GM21786 (cell line): ENCODE measurements at regions not wholly inside any gene's neighbourhood (a gene's known extent, or its start where the extent isn't known, plus 50 kb on each side); places are given as distances from the start of the nearest gene placed in this dataset.
"Not testable (repeated sequence)": the region's sequence is repeated elsewhere in the genome, so short reads cannot be mapped to it uniquely, and the experiment has no call there.

Experiments used
- ATAC-seq: cut with Tn5 transposase; IDR thresholded peaks from one replicate; pipeline ENCODE4 v1.9.1; 2021; ENCODE audit not compliant: unreplicated experiment

DNA sequence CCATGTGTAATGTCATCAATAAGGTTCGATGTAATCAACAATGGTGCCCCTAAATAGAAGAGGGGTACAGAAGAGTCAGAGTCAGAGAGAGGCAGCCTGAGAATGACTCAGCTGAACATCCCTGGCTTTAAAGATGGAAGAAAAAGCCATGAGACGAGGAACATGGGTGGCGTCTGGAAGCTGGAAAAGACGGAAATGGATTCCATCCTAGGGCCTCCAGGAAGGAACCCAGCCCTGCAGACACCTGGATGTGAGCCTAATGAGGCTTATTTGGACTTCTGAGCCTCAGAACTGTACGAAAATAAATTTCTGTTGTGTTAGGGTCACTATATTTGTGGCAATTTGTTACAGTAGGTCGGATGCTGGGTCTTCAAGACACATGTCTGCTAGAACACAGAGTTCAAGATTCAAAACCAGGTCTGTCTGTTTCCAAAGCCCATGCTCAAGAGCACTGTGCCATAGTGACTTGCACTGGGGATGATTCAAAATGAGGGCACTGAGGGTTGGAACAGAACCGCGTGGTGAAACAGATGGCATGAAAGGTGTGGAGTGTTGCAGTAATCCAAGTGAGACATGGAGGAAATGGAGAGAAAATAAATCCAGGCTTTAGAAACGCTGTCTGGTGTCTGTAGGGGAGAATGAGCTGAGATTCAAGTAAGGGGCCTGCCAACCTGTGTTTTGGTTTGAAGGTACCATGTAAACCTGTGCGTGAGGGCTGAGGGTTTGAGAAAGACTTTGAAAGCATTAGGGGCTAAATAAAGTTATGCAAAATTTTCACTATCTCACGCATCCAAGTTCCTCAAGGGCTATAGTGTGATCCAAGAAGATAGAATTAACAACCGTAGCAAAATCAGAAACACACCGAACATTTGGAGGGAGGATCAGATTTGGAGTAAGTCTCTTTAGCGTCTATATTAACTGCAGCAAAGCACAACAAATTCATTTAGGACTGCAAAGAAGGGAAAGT lies 849.1 kb upstream of the AUTS2 start:
- ATAC-seq: no peak

- no peak for ATAC-seq
These were observed 845.6 kb upstream of the AUTS2 start for GRCh38 chr7:68752485-68753178.

GRCh38 chr7:68754414-68754813 lies 843.9 kb upstream of the AUTS2 start:
- ATAC-seq: no peak

- no peak for ATAC-seq
These were observed 841.2 kb upstream of the AUTS2 start for GRCh38 chr7:68756986-68757495.

DNA sequence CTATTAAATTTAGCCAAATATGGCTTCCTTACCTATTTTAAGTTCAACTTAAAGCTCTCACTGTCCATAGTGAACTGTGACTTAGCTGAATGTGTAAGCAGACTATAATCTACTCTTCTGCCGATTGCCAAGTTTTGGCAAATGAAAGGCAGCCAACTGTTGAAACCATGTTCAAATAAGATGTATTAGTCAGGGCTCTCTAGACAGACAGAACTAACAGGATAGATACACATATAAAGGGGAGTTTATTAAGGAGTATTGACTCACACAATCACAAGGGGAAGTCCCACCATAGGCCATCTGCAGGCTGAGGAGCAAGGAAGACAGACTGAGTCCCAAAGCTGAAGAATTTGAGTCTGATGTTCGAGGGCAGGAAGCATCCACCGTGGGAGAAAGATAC lies 837.7 kb upstream of the AUTS2 start:
- ATAC-seq: no peak

DNA sequence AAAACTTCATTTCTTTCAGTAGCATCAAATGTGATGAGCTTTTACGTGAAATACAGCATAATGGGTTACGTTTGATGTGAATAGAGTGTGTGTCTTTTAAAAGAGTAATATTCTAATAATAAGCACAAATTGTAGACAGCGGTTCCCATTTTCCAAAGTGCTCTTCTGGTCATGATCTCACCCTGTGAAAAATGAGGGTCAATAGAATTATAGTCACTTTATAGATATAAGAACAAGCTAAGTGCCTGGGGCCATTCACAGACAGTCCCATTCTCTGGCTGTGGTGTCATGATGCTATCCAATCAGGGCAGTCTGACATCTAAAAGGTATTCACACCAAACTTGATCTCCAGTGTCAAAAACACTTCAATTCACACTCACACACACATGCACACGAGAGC lies 830.8 kb upstream of the AUTS2 start:
- ATAC-seq: no peak

GRCh38 chr7:68770649-68771048 lies 827.6 kb upstream of the AUTS2 start:
- no peak for ATAC-seq

- ATAC-seq: no peak
These were observed 821.9 kb upstream of the AUTS2 start for GRCh38 chr7:68776326-68776725.

- no peak for ATAC-seq
These were observed 814.6 kb upstream of the AUTS2 start for GRCh38 chr7:68783684-68784083.

GRCh38 chr7:68785036-68785435 lies 813.2 kb upstream of the AUTS2 start:
- no peak for ATAC-seq

GRCh38 chr7:68787566-68787965 lies 810.7 kb upstream of the AUTS2 start:
- no peak for ATAC-seq

DNA sequence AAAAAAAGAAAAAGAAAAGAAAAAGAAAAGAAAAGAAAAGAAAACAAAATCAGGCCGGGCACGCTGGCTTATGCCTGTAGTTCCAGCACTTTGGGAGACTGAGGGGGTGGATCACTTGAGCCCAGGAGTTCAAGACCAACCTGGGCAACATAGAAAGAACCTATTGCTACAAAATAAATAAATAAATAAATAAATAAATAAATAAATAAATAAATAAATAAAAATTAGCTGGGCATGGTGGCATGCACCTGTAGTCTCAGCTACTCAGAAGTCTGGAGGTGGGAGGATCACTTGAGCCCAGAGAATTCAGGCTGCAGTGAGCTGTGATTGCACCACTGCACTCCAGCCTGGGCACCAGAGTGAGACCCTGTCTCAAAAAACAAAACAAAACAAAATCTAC lies 809.7 kb upstream of the AUTS2 start:
- not testable (repeated sequence) for ATAC-seq

DNA sequence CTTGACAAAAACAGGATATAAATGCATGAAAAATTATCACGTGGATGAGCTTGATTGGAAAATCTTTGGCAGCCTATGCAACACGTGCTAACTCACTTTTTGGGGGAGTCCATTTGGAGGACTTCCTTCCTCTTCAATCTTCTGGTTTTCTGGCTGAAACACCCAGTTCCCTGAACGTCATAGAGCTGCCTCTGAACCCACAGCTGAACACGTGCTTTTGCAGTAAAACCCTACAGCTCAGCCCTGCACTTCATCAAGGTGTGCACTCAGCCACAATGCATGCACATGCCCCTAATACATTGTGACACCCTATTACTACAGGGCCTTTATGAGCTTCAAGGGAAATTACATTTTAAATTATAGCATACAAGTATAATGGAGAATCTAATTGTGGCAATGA lies 808.7 kb upstream of the AUTS2 start:
- no peak for ATAC-seq

DNA sequence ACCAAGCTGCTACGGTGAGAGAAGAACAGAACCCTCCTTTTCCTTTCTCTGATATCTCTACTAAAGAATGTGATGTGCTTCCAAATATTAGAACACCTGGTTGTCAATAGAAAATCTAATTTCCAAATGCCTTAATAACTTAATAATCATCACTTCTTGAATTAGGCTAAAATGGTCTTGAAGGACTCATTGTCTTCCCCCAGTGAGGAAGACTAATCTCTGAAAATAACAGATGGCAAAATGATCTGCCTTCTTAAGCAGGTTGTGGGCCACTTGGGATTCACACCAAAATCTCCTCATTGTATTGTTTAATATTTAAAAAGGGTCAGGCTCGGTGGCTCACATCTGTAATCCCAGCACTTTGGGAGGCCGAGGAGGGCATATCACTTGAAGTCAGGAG lies 805.9 kb upstream of the AUTS2 start:
- ATAC-seq: no peak

DNA sequence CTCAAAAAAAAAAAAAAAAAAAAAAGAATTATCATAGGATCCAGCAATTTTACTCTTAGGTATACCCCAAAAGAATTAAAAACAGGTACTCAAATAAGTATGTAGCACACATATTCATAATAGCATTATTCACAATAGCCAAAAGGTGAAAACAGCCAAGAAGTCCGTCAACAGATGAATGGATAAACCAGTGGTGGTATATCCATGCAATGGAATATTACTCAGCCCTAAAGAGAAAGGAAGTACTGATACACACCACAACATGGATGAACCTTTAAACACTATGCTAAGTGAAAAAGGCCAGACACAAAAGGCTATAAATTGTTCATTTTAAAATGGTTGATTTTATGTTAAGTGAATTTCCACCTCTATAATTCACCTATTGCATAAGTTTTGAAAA lies 804.8 kb upstream of the AUTS2 start:
- no peak for ATAC-seq

- ATAC-seq: no peak
These were observed 798.0 kb upstream of the AUTS2 start for GRCh38 chr7:68800316-68800715.

DNA sequence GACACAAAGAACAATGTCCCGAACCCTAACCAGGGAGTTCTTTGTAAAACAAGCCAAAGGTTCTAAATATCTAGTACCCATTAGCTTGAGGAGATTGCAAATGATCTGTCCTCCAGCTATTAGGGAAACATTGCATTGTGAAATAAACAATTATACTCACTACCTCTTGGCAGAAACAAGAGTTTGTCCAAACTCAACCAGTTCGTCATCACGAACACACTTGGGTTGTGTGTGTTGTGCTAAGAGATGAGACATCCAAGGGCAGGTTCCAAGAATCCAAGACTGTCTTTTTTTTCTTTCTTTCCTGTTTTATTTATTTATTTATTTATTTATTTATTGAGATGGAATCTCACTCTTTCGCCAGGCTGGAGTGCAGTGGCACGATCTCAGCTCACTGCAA lies 793.1 kb upstream of the AUTS2 start:
- no peak for ATAC-seq

DNA sequence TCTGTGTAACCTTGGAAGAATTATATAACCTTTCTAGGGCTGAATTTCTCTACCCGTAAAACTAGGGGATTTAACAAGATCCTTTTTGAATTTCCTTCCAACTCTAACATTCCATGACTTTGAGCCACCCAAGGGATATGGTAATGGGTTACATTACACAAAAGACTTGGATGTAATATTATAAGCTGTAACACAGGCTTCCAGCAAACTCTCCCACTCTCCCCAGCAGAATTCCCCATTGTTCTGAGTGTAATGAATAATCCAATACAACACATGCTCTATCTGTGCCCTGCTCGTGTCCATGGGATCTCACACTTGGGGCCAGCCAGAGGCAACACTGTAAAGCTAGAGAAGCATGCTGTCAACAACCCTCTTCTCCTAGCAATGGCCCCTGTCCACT lies 790.6 kb upstream of the AUTS2 start:
- no peak for ATAC-seq

- no peak for ATAC-seq
These were observed 784.7 kb upstream of the AUTS2 start for GRCh38 chr7:68813551-68814080.

DNA sequence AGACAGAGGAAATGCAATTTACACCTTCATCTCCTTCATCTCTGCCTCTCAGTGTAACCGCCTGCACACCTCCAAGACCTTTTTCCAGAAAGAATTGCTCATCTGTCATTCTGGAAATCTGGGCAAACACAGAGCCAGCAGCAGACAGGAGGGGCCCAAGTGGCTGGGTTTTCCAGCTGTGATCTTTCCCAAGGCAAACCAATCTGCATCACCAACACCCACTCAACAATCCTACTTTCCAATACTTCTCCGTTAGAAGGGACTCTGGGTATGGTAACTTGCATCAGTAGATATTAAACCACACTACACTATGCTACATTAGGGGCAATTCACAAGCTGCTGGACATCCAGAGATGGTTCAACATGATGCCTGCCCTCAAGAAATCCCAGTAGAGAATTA lies 781.8 kb upstream of the AUTS2 start:
- no peak for ATAC-seq

- no peak for ATAC-seq
These were observed 778.0 kb upstream of the AUTS2 start for GRCh38 chr7:68820321-68820720.

DNA sequence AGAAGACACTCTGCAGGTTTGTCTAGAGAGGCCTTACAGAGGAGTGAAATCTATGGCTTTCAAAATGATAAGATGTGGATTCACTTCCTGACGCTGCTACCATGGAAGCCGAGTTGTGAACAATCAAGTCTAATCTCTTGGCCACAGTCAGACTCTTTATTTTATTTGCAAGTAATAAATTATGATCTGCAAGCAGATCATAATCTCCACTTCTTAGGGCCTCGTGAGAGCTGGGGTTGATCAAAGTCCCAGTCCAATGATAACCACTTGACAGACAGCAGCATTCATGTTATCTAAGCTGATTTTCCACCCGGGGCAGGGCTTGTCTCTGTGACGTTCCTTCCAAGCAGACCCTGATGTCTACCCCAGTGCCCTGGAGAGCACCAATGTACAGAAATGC lies 776.4 kb upstream of the AUTS2 start:
- no peak for ATAC-seq
